Gastrocnemius medialis (tissue), 4 donors: ENCODE measurements at regions not wholly inside any gene's neighbourhood (a gene's known extent, or its start where the extent isn't known, plus 50 kb on each side); places are given as distances from the start of the nearest gene placed in this dataset.

Experiments used
- CTCF ChIP-seq, 5 experiments: fragments of 450-650 bp in 3 of 5; fragments of 200-600 bp in 2 of 5; sonication (generic) in 2 of 5; IDR thresholded peaks in 4 of 5; conservative IDR thresholded peaks in 1 of 5; 1 replicate in 4 of 5; 2 replicates in 1 of 5; pipeline ENCODE4 v1.5.1; 2016 to 2019; ENCODE audit warnings: antibody characterized with exemption in 5 of 5, mild to moderate bottlenecking in 3 of 5, moderate library complexity in 3 of 5
- POLR2A ChIP-seq, 2 donors: fragments of 450-650 bp; IDR thresholded peaks; one replicate each; pipeline ENCODE4 v1.6.1; 2017; ENCODE audit warnings: antibody characterized with exemption in 2 of 2, mild to moderate bottlenecking in 2 of 2, moderate library complexity in 2 of 2

- TF ChIP-seq CTCF (IDR thresholded peaks at IDR 0.05 in 4 of 5, conservative IDR thresholded peaks at IDR 0.05 in 1 of 5) (no peak), POLR2A (IDR thresholded peaks at IDR 0.05) (no peak)
These were observed 123.0 kb upstream of the JCAD start for GRCh38 chr10:30182191-30183054.
